Activated CD4-positive, alpha-beta T cell treated with anti-CD3 and anti-CD28 coated beads, Interleukin-2, amount 10 ng/mL, durations not matched to agents 24 days and 14 days (primary cell): ENCODE measurements at regions not wholly inside any gene's neighbourhood (a gene's known extent, or its start where the extent isn't known, plus 50 kb on each side); places are given as distances from the start of the nearest gene placed in this dataset.

Source experiments
- DNase-seq: peaks from one replicate; pipeline ENCODE4 v3.0.0; 2022
- H3K27ac Mint-ChIP-seq: one replicate; pipeline ENCODE4 v1.8.0; 2022; ENCODE audit warnings: mild to moderate bottlenecking, mixed read lengths
- H3K27me3 Mint-ChIP-seq: one replicate; pipeline ENCODE4 v1.8.0; 2022; ENCODE audit warnings: mixed read lengths
- H3K36me3 Mint-ChIP-seq: one replicate; pipeline ENCODE4 v1.8.0; 2022; ENCODE audit warnings: low read depth, mild to moderate bottlenecking, mixed read lengths
- H3K4me1 Mint-ChIP-seq: one replicate; pipeline ENCODE4 v1.8.0; 2021; ENCODE audit warnings: mixed read lengths
- H3K4me3 Mint-ChIP-seq: one replicate; pipeline ENCODE4 v1.8.0; 2022; ENCODE audit warnings: mild to moderate bottlenecking, moderate library complexity, mixed read lengths
- H3K9me3 Mint-ChIP-seq: one replicate; pipeline ENCODE4 v1.8.0; 2021; ENCODE audit warnings: mixed read lengths
- intact Hi-C: fragments of 100-400 bp; cut with micrococcal nuclease; formaldehyde crosslinking; loops from one replicate; pipeline ENCODE4 v1.15.1; 2023

DNA sequence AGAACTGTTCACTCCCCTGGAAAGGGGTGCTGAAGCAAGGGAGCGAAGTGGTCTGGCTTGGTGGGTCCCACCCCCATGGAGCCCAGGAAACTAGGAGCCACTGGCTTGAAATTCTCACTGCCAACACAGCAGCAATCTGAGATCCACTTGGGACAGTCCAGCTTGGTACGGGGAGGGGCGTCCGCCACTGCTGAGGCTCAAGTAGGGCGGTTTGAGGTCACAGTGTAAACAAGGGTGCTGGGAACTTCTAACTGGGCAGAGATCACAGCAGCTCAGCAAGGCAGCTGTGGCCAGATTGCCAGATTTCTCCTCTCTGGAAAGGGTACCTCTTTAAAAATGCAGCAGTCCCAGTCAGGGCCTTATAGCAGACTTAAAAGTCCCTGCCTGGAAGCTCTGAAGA lies 53.9 kb upstream of the GALNTL6 start:
- Mint-ChIP-seq H3K4me3 (no peak overlapping the region), H3K36me3 (no peaks in the 10 kb centered on the region), H3K4me1 (no peaks in the 10 kb centered on the region), H3K9me3 (peaks cover 14% of the 10 kb centered on the region), H3K27me3 (no peaks in the 10 kb centered on the region), H3K27ac (no peak overlapping the region)
- no peak for DNase-seq
- intact Hi-C loops: no loop called here

- intact Hi-C loops: no loop called here
- no peak overlapping the region for H3K27ac Mint-ChIP-seq
- DNase-seq: no peak
- no peak overlapping the region for H3K4me3 Mint-ChIP-seq
- no peaks in the 10 kb centered on the region for H3K27me3 Mint-ChIP-seq
- no peaks in the 10 kb centered on the region for H3K9me3 Mint-ChIP-seq
- H3K36me3 Mint-ChIP-seq: no peaks in the 10 kb centered on the region
- no peaks in the 10 kb centered on the region for H3K4me1 Mint-ChIP-seq
Observed at GRCh38 chr4:171751538-171751937, 61.7 kb upstream of the GALNTL6 start.

DNA sequence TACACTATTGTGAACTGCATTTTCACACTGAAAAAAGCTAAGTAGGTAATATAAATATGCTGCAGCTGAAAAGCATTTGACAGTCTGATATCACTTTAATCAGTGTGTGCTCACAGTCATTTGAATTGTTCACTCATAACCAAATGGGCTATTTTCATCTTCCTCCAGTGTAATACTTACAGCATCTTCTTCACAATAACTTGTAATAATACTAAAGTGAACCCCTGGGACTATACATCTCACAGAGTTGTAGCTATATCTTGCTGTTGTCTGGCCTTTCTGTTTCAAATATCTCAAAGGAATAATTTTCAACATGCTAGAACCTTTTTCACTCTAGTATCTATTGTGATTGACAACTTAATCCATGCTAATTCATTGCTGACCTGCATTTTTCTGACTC lies 66.8 kb upstream of the GALNTL6 start:
- Mint-ChIP-seq H3K27ac (no peak overlapping the region), H3K36me3 (no peaks in the 10 kb centered on the region), H3K9me3 (no peaks in the 10 kb centered on the region), H3K4me3 (no peak overlapping the region), H3K27me3 (no peaks in the 10 kb centered on the region), H3K4me1 (no peaks in the 10 kb centered on the region)
- intact Hi-C loops: no loop called here
- DNase-seq: no peak

GRCh38 chr4:171742436-171742835 lies 70.8 kb upstream of the GALNTL6 start:
- Mint-ChIP-seq H3K9me3 (no peaks in the 10 kb centered on the region), H3K27me3 (no peaks in the 10 kb centered on the region), H3K4me1 (no peaks in the 10 kb centered on the region), H3K4me3 (no peak overlapping the region), H3K27ac (no peak overlapping the region), H3K36me3 (no peaks in the 10 kb centered on the region)
- intact Hi-C loops: no loop called here
- no peak for DNase-seq

- no peaks in the 10 kb centered on the region for H3K4me1 Mint-ChIP-seq
- peaks cover 6% of the 10 kb centered on the region for H3K9me3 Mint-ChIP-seq
Observed at GRCh38 chr4:171727185-171727584, 86.0 kb upstream of the GALNTL6 start.

DNA sequence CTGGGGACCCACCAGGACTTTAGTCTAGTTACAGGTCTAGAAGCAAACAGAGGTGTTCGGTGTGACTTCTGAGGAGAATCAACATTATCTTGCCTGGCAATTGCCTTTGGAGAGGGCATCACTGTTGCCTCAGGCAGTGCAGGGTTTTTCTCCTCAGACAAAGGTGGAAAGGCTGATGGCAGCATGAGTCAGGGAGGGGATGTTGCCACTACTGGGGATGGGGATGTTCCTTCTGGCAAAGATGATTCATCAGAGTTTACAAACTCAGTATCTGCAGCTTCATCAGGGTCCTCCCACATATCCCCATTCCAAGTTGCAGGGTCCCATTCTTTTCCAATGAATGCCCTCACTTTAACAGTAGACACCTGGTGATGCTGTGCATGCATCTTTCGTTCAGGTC lies 91.3 kb upstream of the GALNTL6 start:
- H3K9me3 Mint-ChIP-seq: peaks cover 3% of the 10 kb centered on the region
- DNase-seq: no peak
- H3K27ac Mint-ChIP-seq: no peak overlapping the region
- H3K27me3 Mint-ChIP-seq: no peaks in the 10 kb centered on the region
- no peaks in the 10 kb centered on the region for H3K36me3 Mint-ChIP-seq
- H3K4me3 Mint-ChIP-seq: no peak overlapping the region
- intact Hi-C loops: no loop called here
- H3K4me1 Mint-ChIP-seq: no peaks in the 10 kb centered on the region

More at GRCh38 chr4:171727185-171727584, 86.0 kb upstream of the GALNTL6 start:
- intact Hi-C loops: no loop called here
- Mint-ChIP-seq H3K27ac (no peak overlapping the region), H3K4me3 (no peak overlapping the region), H3K27me3 (no peaks in the 10 kb centered on the region), H3K36me3 (no peaks in the 10 kb centered on the region)
- DNase-seq: no peak

DNA sequence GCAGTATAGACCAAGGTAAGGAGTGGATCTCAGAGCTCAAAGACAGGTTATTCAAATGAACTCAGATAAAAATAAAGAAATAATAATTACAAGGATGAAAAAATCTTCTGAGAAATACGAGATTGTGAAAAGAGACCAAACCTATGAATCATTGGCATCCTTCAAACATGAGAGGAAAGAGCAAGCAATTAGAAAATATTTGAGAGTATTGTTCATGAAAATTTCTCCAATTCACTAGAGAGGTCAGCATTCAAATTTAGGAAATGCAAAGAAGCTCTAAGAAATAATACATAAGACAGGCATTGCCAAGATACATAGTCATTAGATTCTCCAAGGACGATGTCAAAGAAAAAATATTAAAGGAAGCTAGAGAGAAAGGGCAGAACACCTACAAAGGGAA lies 93.5 kb upstream of the GALNTL6 start:
- no peaks in the 10 kb centered on the region for H3K27me3 Mint-ChIP-seq
- no peak overlapping the region for H3K4me3 Mint-ChIP-seq
- peaks cover 3% of the 10 kb centered on the region for H3K9me3 Mint-ChIP-seq
- no peak overlapping the region for H3K27ac Mint-ChIP-seq
- no peaks in the 10 kb centered on the region for H3K36me3 Mint-ChIP-seq
- DNase-seq: no peak
- H3K4me1 Mint-ChIP-seq: no peaks in the 10 kb centered on the region
- intact Hi-C loops: no loop called here

- intact Hi-C loops: no loop called here
- Mint-ChIP-seq H3K27me3 (no peaks in the 10 kb centered on the region), H3K9me3 (no peaks in the 10 kb centered on the region), H3K27ac (no peak overlapping the region), H3K36me3 (no peaks in the 10 kb centered on the region), H3K4me1 (no peaks in the 10 kb centered on the region), H3K4me3 (no peak overlapping the region)
- no peak for DNase-seq
Observed at GRCh38 chr4:171718665-171719064, 94.5 kb upstream of the GALNTL6 start.

DNA sequence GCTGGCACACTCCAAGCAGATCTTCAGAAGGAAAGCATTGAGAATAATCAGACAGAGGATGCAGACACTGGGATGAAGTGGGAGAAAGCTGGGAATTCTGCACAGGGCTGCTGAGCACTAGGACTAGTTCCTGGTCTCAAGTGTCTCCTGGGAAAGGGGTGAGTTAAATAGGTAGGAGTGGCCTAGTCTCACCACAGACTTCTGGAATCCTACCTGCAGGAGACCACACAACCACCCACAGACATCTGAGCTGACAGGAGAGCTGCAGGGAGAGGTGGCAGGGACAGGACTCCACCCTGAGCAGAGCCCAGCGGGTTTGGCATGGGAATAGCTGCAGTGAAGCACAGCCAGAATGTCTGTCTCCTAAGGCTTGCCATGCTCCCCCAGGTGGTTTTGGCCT lies 95.1 kb upstream of the GALNTL6 start:
- Mint-ChIP-seq H3K4me1 (no peaks in the 10 kb centered on the region), H3K36me3 (no peaks in the 10 kb centered on the region), H3K4me3 (no peak overlapping the region), H3K27me3 (no peaks in the 10 kb centered on the region), H3K27ac (no peak overlapping the region), H3K9me3 (no peaks in the 10 kb centered on the region)
- DNase-seq: no peak
- intact Hi-C loops: no loop called here

GRCh38 chr4:171717231-171717741 lies 95.9 kb upstream of the GALNTL6 start:
- H3K4me1 Mint-ChIP-seq: no peaks in the 10 kb centered on the region
- H3K9me3 Mint-ChIP-seq: no peaks in the 10 kb centered on the region
- no peak overlapping the region for H3K4me3 Mint-ChIP-seq
- no peaks in the 10 kb centered on the region for H3K27me3 Mint-ChIP-seq
- no peak overlapping the region for H3K27ac Mint-ChIP-seq
- H3K36me3 Mint-ChIP-seq: no peaks in the 10 kb centered on the region
- intact Hi-C loops: no loop called here
- DNase-seq: no peak

DNA sequence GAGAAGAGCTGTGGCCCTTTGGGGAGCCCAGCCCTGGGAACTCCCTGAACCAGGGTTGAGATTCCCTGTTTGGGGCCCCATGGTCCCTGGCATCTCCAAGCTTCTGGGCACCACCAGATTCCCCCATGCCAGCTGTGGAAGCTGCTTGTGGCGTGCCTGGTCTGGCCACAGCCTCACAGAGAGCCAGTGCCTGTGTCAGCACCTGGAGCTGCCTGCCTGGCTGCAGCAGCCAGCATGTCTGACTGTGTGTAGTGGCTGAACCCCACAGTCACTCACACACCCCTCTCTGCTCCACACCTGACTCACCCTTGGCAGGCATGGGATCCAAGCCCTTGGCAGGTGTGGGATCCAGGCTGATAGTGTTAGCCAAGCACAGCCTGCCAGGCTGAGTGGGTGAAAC lies 97.2 kb upstream of the GALNTL6 start:
- intact Hi-C loops: no loop called here
- no peak for DNase-seq
- H3K9me3 Mint-ChIP-seq: no peaks in the 10 kb centered on the region
- no peaks in the 10 kb centered on the region for H3K36me3 Mint-ChIP-seq
- no peaks in the 10 kb centered on the region for H3K4me1 Mint-ChIP-seq
- H3K27ac Mint-ChIP-seq: no peak overlapping the region
- H3K27me3 Mint-ChIP-seq: no peaks in the 10 kb centered on the region
- H3K4me3 Mint-ChIP-seq: no peak overlapping the region

DNA sequence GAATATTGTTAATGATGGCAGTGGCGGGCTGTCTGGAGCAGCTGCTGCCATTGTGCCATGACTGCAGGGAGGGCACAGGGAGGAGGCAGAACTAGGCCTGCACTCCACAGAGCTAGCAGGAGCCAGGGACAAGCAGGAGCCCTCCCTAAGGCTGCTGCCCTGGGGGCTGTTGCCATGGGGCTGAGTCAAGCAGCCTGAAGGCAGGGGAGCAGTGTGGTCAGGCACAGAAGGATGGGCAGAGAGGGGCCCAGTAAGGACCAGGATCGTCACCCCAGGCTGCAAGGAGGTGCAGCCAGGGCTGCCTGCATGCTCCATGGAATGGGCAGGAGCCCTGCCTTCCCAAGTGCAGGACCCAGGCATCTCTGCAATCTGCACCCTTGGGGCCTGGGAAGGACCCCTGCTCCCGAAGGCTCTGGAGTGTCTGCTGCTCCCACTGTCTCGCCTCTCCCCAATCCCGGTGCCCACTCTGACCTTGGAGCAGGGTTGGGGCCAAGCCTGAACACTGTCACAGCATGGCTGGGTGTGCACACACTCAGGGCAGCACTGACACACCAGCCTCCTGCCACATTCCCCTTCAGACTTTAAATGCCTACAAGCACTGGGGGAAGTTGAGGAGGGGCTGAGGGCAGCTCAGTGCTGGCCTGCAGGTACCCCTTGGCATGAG lies 98.3 kb upstream of the GALNTL6 start:
- H3K4me3 Mint-ChIP-seq: no peak overlapping the region
- no peaks in the 10 kb centered on the region for H3K27me3 Mint-ChIP-seq
- no peaks in the 10 kb centered on the region for H3K9me3 Mint-ChIP-seq
- H3K27ac Mint-ChIP-seq: no peak overlapping the region
- no peaks in the 10 kb centered on the region for H3K36me3 Mint-ChIP-seq
- intact Hi-C loops: no loop called here
- no peaks in the 10 kb centered on the region for H3K4me1 Mint-ChIP-seq
- no peak for DNase-seq

- H3K27me3 Mint-ChIP-seq: no peaks in the 10 kb centered on the region
- no peaks in the 10 kb centered on the region for H3K4me1 Mint-ChIP-seq
- H3K27ac Mint-ChIP-seq: no peak overlapping the region
- H3K4me3 Mint-ChIP-seq: no peak overlapping the region
- H3K36me3 Mint-ChIP-seq: no peaks in the 10 kb centered on the region
- intact Hi-C loops: no loop called here
- DNase-seq: no peak
- no peaks in the 10 kb centered on the region for H3K9me3 Mint-ChIP-seq
Observed at GRCh38 chr4:171710743-171711142, 102.5 kb upstream of the GALNTL6 start.

DNA sequence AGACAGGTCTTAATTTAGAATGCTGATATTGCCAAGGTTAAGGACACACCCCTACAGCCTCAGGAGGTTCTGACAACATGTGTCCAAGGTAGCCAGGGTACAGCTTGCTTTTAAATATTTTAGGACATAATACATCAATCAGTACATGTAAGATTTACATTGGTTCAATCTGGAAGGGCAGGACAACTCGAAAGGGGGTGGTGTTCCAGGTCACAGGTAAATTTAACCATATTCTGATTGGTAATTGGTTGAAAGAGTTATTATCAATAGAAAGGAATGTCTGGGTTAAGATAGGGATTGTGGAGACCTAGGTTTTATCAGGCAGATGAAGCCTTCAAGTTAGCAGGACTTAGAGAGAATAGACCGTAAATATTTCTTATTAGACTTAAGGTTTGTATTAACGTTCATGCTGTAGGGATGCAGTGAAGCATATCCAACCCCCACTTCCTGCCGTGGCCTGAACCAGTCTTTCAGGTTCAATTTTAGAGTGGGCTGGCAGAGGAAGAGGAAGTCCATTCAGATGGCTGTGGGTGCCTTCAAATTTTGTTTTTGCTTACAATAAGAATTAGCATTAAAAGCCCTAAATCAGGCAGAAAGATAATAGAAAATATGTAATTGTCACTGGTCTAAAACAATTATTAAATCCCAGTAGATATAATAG lies 136.5 kb upstream of the GALNTL6 start:
- Mint-ChIP-seq H3K27ac (no peak overlapping the region), H3K36me3 (no peaks in the 10 kb centered on the region), H3K4me3 (no peak overlapping the region), H3K9me3 (no peaks in the 10 kb centered on the region), H3K27me3 (no peaks in the 10 kb centered on the region), H3K4me1 (no peaks in the 10 kb centered on the region)
- no peak for DNase-seq
- intact Hi-C loops: no loop called here

DNA sequence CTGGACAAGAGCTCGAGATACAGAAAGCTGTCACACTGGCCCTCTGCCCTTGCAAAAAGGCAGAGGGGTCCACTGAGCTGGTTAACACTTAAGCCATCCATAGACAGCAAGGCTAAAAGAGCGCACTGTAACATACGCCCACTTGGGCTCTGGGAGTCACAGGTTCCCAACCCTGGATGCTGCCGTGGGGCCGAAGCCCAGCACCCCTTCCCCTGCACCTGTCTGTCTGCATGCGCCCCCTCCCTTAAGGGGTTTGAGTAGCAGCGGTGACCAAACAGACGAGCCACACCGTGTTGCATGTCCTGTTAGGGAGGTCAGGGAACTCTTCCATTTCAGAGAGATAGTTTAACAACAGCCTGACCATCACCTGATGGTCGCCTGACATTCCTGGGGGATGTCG lies 138.4 kb upstream of the GALNTL6 start:
- intact Hi-C loops: no loop called here
- Mint-ChIP-seq H3K27ac (no peak overlapping the region), H3K4me1 (no peaks in the 10 kb centered on the region), H3K9me3 (no peaks in the 10 kb centered on the region), H3K4me3 (no peak overlapping the region), H3K27me3 (no peaks in the 10 kb centered on the region), H3K36me3 (no peaks in the 10 kb centered on the region)
- DNase-seq: no peak
